Gastrocnemius medialis (tissue), 4 donors: ENCODE measurements at regions not wholly inside any gene's neighbourhood (a gene's known extent, or its start where the extent isn't known, plus 50 kb on each side); places are given as distances from the start of the nearest gene placed in this dataset.
"Not testable (repeated sequence)": the region's sequence is repeated elsewhere in the genome, so short reads cannot be mapped to it uniquely, and the experiment has no call there.

Experiments used
- ATAC-seq, 2 donors: fragments of 150-250 bp; one replicate each; pipeline ENCODE4 v1.9.1; 2016
- DNase-seq, 2 donors: peaks; one replicate each; pipeline ENCODE4 v3.0.0-alpha.2; 2019
- H3K27ac ChIP-seq, 4 donors: fragments of 200-600 bp; sonication (generic); 1 replicate in 1 of 4; 2 replicates in 3 of 4; pipeline ENCODE4 v1.5.1; 2016 to 2018; ENCODE audit warnings: mild to moderate bottlenecking in 2 of 4, moderate library complexity in 1 of 4
- H3K27me3 ChIP-seq, 3 donors: fragments of 200-600 bp; sonication (generic) in 2 of 3; 1 replicate in 1 of 3; 2 replicates in 2 of 3; pipeline versions ENCODE4 v1.5.1 to v1.6.0; 2016 to 2019; ENCODE audit warnings: mild to moderate bottlenecking in 1 of 3, moderate library complexity in 1 of 3
- H3K36me3 ChIP-seq, 2 donors: fragments of 200-600 bp; sonication (generic) in 1 of 2; one replicate each; pipeline ENCODE4 v1.5.1; 2017 to 2018
- H3K4me1 ChIP-seq, 2 donors: fragments of 200-600 bp; sonication (generic) in 1 of 2; one replicate each; pipeline ENCODE4 v1.5.1; 2016 to 2017; ENCODE audit warnings: mild to moderate bottlenecking in 2 of 2
- H3K4me3 ChIP-seq, 4 donors: fragments of 200-600 bp; sonication (generic) in 3 of 4; 1 replicate in 1 of 4; 2 replicates in 3 of 4; pipeline ENCODE4 v1.5.1; 2016 to 2019; ENCODE audit warnings: mild to moderate bottlenecking in 2 of 4
- H3K9me3 ChIP-seq, 3 donors: fragments of 200-600 bp; sonication (generic) in 2 of 3; 1 replicate in 1 of 3; 2 replicates in 2 of 3; pipeline ENCODE4 v1.5.1; 2016 to 2019
- CTCF ChIP-seq, 5 experiments: fragments of 450-650 bp in 3 of 5; fragments of 200-600 bp in 2 of 5; sonication (generic) in 2 of 5; IDR thresholded peaks in 4 of 5; conservative IDR thresholded peaks in 1 of 5; 1 replicate in 4 of 5; 2 replicates in 1 of 5; pipeline ENCODE4 v1.5.1; 2016 to 2019; ENCODE audit warnings: antibody characterized with exemption in 5 of 5, mild to moderate bottlenecking in 3 of 5, moderate library complexity in 3 of 5
- POLR2A ChIP-seq, 2 donors: fragments of 450-650 bp; IDR thresholded peaks; one replicate each; pipeline ENCODE4 v1.6.1; 2017; ENCODE audit warnings: antibody characterized with exemption in 2 of 2, mild to moderate bottlenecking in 2 of 2, moderate library complexity in 2 of 2
- in situ Hi-C, 4 donors: fragments of 200-750 bp; cut with MboI; loops; one replicate each; pipeline versions ENCODE4 v1.15.0 to v1.8.0; 2017; ENCODE audit warnings: low sequenced_read_pairs in 4 of 4
- intact Hi-C: fragments of 100-400 bp; cut with DNase I; formaldehyde crosslinking; loops from one replicate; pipeline ENCODE4 v1.15.1; 2023; ENCODE audit warnings: low total_unique reads

DNA sequence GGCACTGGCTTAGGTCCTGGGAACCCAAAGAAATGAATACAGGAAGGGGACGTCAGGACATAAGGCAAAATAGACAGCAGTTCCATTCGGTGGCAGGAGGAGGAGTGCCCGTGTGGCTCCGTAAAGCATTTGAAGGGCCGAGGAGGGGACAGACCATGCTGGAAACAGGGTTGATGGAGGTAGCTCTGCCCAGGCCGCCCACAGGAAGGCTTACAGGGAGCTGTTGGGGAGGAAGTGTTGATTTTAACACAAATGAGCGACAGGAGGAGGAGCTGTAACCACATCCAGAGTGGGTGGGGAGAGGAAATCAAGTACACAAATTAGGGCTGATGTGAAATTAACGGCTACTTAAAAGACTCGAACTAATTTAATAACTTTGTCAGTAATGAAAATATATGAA is 54.6 kb downstream of the RBFOX3 start:
- in situ Hi-C loops = no loop called here
- intact Hi-C loops = no loop called here
- H3K36me3 ChIP-seq = no peaks in the 10 kb centered on the region
- peaks cover 26 to 33% (median 32%) of the 10 kb centered on the region in 3 donors for H3K27me3 ChIP-seq
- H3K4me1 ChIP-seq = no peaks in the 10 kb centered on the region
- no peak overlapping the region for H3K27ac ChIP-seq
- H3K4me3 ChIP-seq = no peak overlapping the region
- DNase-seq = no peak
- TF ChIP-seq POLR2A (IDR thresholded peaks at IDR 0.05) = no peak
- no peak for TF ChIP-seq CTCF (IDR thresholded peaks at IDR 0.05 in 4 of 5, conservative IDR thresholded peaks at IDR 0.05 in 1 of 5)
- no peaks in the 10 kb centered on the region for H3K9me3 ChIP-seq
- ATAC-seq = no peak

- no peak overlapping the region for H3K27ac ChIP-seq
- no peak overlapping the region for H3K4me3 ChIP-seq
- DNase-seq (no peak), ATAC-seq (no peak)
- H3K4me1 ChIP-seq = no peaks in the 10 kb centered on the region
- in situ Hi-C loops (no loop called here), intact Hi-C loops (no loop called here)
- no peak for TF ChIP-seq CTCF (IDR thresholded peaks at IDR 0.05 in 4 of 5, conservative IDR thresholded peaks at IDR 0.05 in 1 of 5)
- no peak for TF ChIP-seq POLR2A (IDR thresholded peaks at IDR 0.05)
- no peaks in the 10 kb centered on the region for H3K36me3 ChIP-seq
- H3K27me3 ChIP-seq = peaks cover 23 to 33% (median 32%) of the 10 kb centered on the region in 3 donors
- no peaks in the 10 kb centered on the region for H3K9me3 ChIP-seq
Observed at GRCh38 chr17:79555543-79555942, 55.3 kb downstream of the RBFOX3 start.

- H3K27me3 ChIP-seq = peaks cover 23 to 33% (median 32%) of the 10 kb centered on the region in 3 donors
- DNase-seq, H3K4me3 ChIP-seq, H3K4me1 ChIP-seq, ATAC-seq, intact Hi-C loops, H3K27ac ChIP-seq, H3K9me3 ChIP-seq, H3K36me3 ChIP-seq, in situ Hi-C loops: not testable (repeated sequence)
Observed at GRCh38 chr17:79554346-79554745, 56.5 kb downstream of the RBFOX3 start.

- no peak overlapping the region for H3K27ac ChIP-seq
- no peak overlapping the region for H3K4me3 ChIP-seq
- in situ Hi-C loops (no loop called here), intact Hi-C loops (no loop called here)
- peaks cover 15 to 22% (median 19%) of the 10 kb centered on the region in 3 donors for H3K27me3 ChIP-seq
- no peaks in the 10 kb centered on the region for H3K9me3 ChIP-seq
- H3K36me3 ChIP-seq = no peaks in the 10 kb centered on the region
- TF ChIP-seq CTCF (IDR thresholded peaks at IDR 0.05 in 4 of 5, conservative IDR thresholded peaks at IDR 0.05 in 1 of 5) (no peak), POLR2A (IDR thresholded peaks at IDR 0.05) (no peak)
- ATAC-seq (no peak), DNase-seq (no peak)
- H3K4me1 ChIP-seq = no peaks in the 10 kb centered on the region
Observed at GRCh38 chr17:79552824-79553223, 58.0 kb downstream of the RBFOX3 start.

DNA sequence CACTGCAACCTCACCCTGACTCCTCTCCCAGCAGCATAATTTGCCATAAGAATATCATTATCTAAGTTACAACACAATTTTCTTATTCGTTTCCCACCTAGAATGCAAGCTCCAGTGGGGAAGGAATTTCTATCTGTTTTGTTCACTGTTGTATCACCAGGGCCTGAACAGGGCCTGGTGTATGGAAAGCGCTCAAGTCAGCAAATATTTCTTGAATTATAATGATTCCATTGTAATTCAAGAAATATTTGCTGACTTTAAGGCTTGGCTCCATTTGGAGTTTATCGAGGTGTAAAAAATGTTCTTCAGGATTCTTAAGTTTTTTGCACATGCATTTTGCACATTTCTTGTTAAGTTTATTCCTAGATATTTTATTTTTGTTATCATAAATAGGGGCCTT is 58.4 kb downstream of the RBFOX3 start:
- Histone ChIP-seq H3K27me3 (peaks cover 11 to 22% (median 15%) of the 10 kb centered on the region in 3 donors), H3K4me1 (no peaks in the 10 kb centered on the region), H3K4me3 (no peak overlapping the region), H3K9me3 (no peaks in the 10 kb centered on the region), H3K27ac (no peak overlapping the region), H3K36me3 (no peaks in the 10 kb centered on the region)
- in situ Hi-C loops (no loop called here), intact Hi-C loops (no loop called here)
- TF ChIP-seq POLR2A (IDR thresholded peaks at IDR 0.05) (no peak), CTCF (IDR thresholded peaks at IDR 0.05 in 4 of 5, conservative IDR thresholded peaks at IDR 0.05 in 1 of 5) (no peak)
- ATAC-seq (no peak), DNase-seq (no peak)
